ENCODE measurements at regions not wholly inside any gene's neighbourhood (a gene's known extent, or its start where the extent isn't known, plus 50 kb on each side); places are given as distances from the start of the nearest gene placed in this dataset.
"Not testable (repeated sequence)": the region's sequence is repeated elsewhere in the genome, so short reads cannot be mapped to it uniquely, and the experiment has no call there.

- H3T11ph ChIP-seq (ENCODE audit: low read length), result no peak overlapping the region
- H3K9ac ChIP-seq (ENCODE audit: extremely low read depth, insufficient read length, low read length), result no peak overlapping the region
- no peak overlapping the region for H3K14ac ChIP-seq (ENCODE audit: insufficient read depth, low read length)
- no peak overlapping the region for H3K18ac ChIP-seq (ENCODE audit: insufficient read length, low read depth, low read length)
- Mint-ChIP-seq H3K4me1 (no peaks in the 10 kb centered on the region), H3K9me3 (peaks cover 3% of the 10 kb centered on the region in 2 experiments; a peak in 4 of 5 replicates), H3K36me3 (ENCODE audit: insufficient read depth in 1 of 3, low read depth in 3 of 3) (no peaks in the 10 kb centered on the region), H3K27ac (no peak overlapping the region), H3K27me3 (ENCODE audit: low read depth) (no peaks in the 10 kb centered on the region), H3K4me3 (no peak overlapping the region)
- no peak overlapping the region for H3K27ac ChIP-seq (ENCODE audit: insufficient read length, low read depth, low read length)
- no peak overlapping the region for H2BK5ac ChIP-seq (ENCODE audit: insufficient read length, low read length)
- no peak overlapping the region for H4K8ac ChIP-seq (replicated peaks; ENCODE audit: insufficient read length, low read depth, low read length)
- H2AFZ ChIP-seq (ENCODE audit: low read length), result no peak overlapping the region
- H2BK15ac ChIP-seq (ENCODE audit: low read depth, low read length), result no peak overlapping the region
- H3K79me1 ChIP-seq (ENCODE audit: insufficient read depth, low read depth, low read length, poor library complexity, severe bottlenecking), result no peaks in the 10 kb centered on the region
- no peaks in the 10 kb centered on the region for H3K79me2 ChIP-seq (ENCODE audit: insufficient read depth, low read length)
- H3K4me2 ChIP-seq (ENCODE audit: insufficient read depth, insufficient read length, low read length), result no peak overlapping the region
- no peaks in the 10 kb centered on the region for H3K4me1 ChIP-seq (ENCODE audit: insufficient read depth, low read length)
- H4K20me1 ChIP-seq (ENCODE audit: control insufficient read depth, insufficient read depth, insufficient read length), result no peaks in the 10 kb centered on the region
- no peak overlapping the region for H2BK12ac ChIP-seq (ENCODE audit: insufficient read length, low read depth, low read length)
- no peaks in the 10 kb centered on the region for H3K27me3 ChIP-seq (ENCODE audit: insufficient read depth, low read length)
- no peak for DNase-seq
- H3K23ac ChIP-seq (ENCODE audit: insufficient read length, low read depth, low read length), result no peak overlapping the region
- no peak overlapping the region for H4K91ac ChIP-seq (ENCODE audit: insufficient read length, low read depth, low read length)
- H2AK5ac ChIP-seq (ENCODE audit: insufficient read length, low read length), result no peak overlapping the region
- H3K56ac ChIP-seq (ENCODE audit: insufficient read length, low read depth, low read length), result no peak overlapping the region
- no peak overlapping the region for H2BK20ac ChIP-seq (ENCODE audit: low read depth, low read length, poor library complexity, severe bottlenecking)
- H3K9me3 ChIP-seq (ENCODE audit: control insufficient read depth, low read depth, low read length), result no peaks in the 10 kb centered on the region
- no peak overlapping the region for H2BK120ac ChIP-seq (ENCODE audit: low read depth, low read length, poor library complexity, severe bottlenecking)
- TF ChIP-seq CTCF (conservative IDR thresholded peaks at IDR 0.05), result no peak
- H3K23me2 ChIP-seq (ENCODE audit: insufficient read length, low read depth, low read length, poor library complexity, severe bottlenecking), result no peaks in the 10 kb centered on the region
- H4K5ac ChIP-seq (ENCODE audit: insufficient read length, low read depth, low read length), result no peak overlapping the region
- no peak overlapping the region for H3K4ac ChIP-seq (ENCODE audit: low read depth, low read length)
- WGBS (ENCODE audit: extremely low coverage, insufficient read length, low lambda C conversion rate), result no CpG with 5 or more reads among the region's 6 CpGs
These were observed 245.3 kb downstream of the PARN start for GRCh38 chr16:14384745-14385144.

- not testable (repeated sequence) for H2BK5ac ChIP-seq (ENCODE audit: insufficient read length, low read length); H4K91ac ChIP-seq (ENCODE audit: insufficient read length, low read depth, low read length); H4K20me1 ChIP-seq (ENCODE audit: control insufficient read depth, insufficient read depth, insufficient read length); H2BK15ac ChIP-seq (ENCODE audit: low read depth, low read length); H3K9me3 ChIP-seq (ENCODE audit: control insufficient read depth, low read depth, low read length); H3K27ac Mint-ChIP-seq; H2BK20ac ChIP-seq (ENCODE audit: low read depth, low read length, poor library complexity, severe bottlenecking); H3K14ac ChIP-seq (ENCODE audit: insufficient read depth, low read length); H2BK12ac ChIP-seq (ENCODE audit: insufficient read length, low read depth, low read length); H3K18ac ChIP-seq (ENCODE audit: insufficient read length, low read depth, low read length); H2BK120ac ChIP-seq (ENCODE audit: low read depth, low read length, poor library complexity, severe bottlenecking); DNase-seq; H3K36me3 Mint-ChIP-seq (ENCODE audit: insufficient read depth in 1 of 3, low read depth in 3 of 3); H2AFZ ChIP-seq (ENCODE audit: low read length); H3K4me2 ChIP-seq (ENCODE audit: insufficient read depth, insufficient read length, low read length); H3K27me3 Mint-ChIP-seq (ENCODE audit: low read depth); H3K56ac ChIP-seq (ENCODE audit: insufficient read length, low read depth, low read length); H3T11ph ChIP-seq (ENCODE audit: low read length); H3K4me1 Mint-ChIP-seq; H3K4me1 ChIP-seq (ENCODE audit: insufficient read depth, low read length); H3K79me2 ChIP-seq (ENCODE audit: insufficient read depth, low read length); H3K27ac ChIP-seq (ENCODE audit: insufficient read length, low read depth, low read length); H3K23ac ChIP-seq (ENCODE audit: insufficient read length, low read depth, low read length); H3K23me2 ChIP-seq (ENCODE audit: insufficient read length, low read depth, low read length, poor library complexity, severe bottlenecking); H3K9me3 Mint-ChIP-seq; H3K27me3 ChIP-seq (ENCODE audit: insufficient read depth, low read length); H4K8ac ChIP-seq (replicated peaks; ENCODE audit: insufficient read length, low read depth, low read length); H4K5ac ChIP-seq (ENCODE audit: insufficient read length, low read depth, low read length); H3K4me3 Mint-ChIP-seq; H3K4ac ChIP-seq (ENCODE audit: low read depth, low read length); H3K79me1 ChIP-seq (ENCODE audit: insufficient read depth, low read depth, low read length, poor library complexity, severe bottlenecking); H3K9ac ChIP-seq (ENCODE audit: extremely low read depth, insufficient read length, low read length); H2AK5ac ChIP-seq (ENCODE audit: insufficient read length, low read length)
- WGBS (ENCODE audit: extremely low coverage, insufficient read length, low lambda C conversion rate), result no CpG with 5 or more reads among the region's 6 CpGs
These were observed 246.2 kb downstream of the PARN start for GRCh38 chr16:14383844-14384243.

All from H9 (cell line).